ENCODE measurements at regions not wholly inside any gene's neighbourhood (a gene's known extent, or its start where the extent isn't known, plus 50 kb on each side); places are given as distances from the start of the nearest gene placed in this dataset.

DNA sequence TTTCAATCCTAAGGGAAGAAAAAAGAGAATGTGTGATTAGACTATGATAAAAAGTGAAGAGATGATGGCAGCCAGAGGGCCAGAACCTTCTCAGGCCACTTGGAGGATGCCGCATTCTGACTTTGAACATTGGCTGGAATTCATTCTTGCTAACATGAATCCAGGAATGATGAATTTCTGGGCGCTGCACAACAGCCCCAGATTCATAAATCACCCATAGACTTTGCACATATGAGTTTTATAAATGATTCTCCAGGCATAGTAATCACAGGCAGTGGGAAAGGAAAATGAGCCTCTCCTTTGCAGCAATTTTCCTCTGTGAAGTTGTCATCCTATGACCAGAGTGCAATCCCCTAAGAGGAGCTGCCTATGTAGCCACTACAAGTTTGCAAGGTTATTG lies 555.4 kb downstream of the KCTD12 start:
- Mint-ChIP-seq H3K4me1 (no peaks in the 10 kb centered on the region), H3K27ac (no peak overlapping the region), H3K27me3 (no peaks in the 10 kb centered on the region), H3K4me3 (no peak overlapping the region), H3K36me3 (no peaks in the 10 kb centered on the region), H3K9me3 (peaks cover 0 to 4% (median 0%) of the 10 kb centered on the region in 7 donors)
- H3K9me3 ChIP-seq (ENCODE audit: control insufficient read depth in 2 of 2, low read length in 2 of 2) = no peaks in the 10 kb centered on the region
- no peak overlapping the region for H3K4me3 ChIP-seq (ENCODE audit: low read depth, low read length)
- no peak for DNase-seq
- no peak overlapping the region for H3K27ac ChIP-seq (ENCODE audit: insufficient read depth, low read length, poor library complexity, severe bottlenecking)
- no peaks in the 10 kb centered on the region for H3K36me3 ChIP-seq (ENCODE audit: control insufficient read depth, insufficient read depth, low read length)
- no peaks in the 10 kb centered on the region for H3K27me3 ChIP-seq (ENCODE audit: control insufficient read depth, insufficient read depth, low read length)
- H3K4me1 ChIP-seq (ENCODE audit: control insufficient read depth, insufficient read depth, low read length, poor library complexity, severe bottlenecking) = no peaks in the 10 kb centered on the region
- ATAC-seq (ENCODE audit: low read depth in 2 of 2) = no peak

DNA sequence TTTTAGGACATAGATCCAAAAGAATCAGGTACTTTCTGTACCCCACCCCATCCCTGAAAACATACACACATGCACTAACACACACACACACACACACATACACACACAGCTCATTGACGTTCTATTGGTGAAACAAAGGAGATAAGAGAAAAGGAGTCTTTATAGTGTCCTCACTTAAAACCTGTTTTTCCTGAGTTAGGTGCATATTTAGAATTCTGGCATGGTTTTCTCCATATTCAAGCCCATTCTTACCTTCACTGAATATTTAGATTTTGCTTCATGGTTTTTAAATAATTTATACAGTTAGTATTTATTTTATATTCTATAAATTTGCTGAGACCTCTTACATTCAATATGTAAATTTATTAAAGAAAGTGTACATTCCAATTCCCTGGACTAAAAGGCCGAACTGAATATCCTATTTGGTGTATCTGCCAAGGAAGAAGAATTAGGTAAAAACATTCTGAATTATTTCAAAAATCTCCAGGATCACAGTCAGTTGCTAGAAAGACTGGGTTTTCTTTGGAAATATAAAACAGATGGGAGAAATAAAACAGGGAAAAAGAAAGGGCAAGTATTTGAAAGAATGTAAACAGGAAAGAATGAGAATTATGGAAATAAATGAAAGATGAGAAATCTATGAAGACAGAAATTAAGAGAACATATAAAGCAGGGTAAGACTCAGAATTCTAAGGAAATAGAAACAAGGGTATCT lies 556.2 kb downstream of the KCTD12 start:
- Histone ChIP-seq H3K9me3 (ENCODE audit: control insufficient read depth in 2 of 2, low read length in 2 of 2) (no peaks in the 10 kb centered on the region), H3K4me1 (ENCODE audit: control insufficient read depth, insufficient read depth, low read length, poor library complexity, severe bottlenecking) (no peaks in the 10 kb centered on the region), H3K27ac (ENCODE audit: insufficient read depth, low read length, poor library complexity, severe bottlenecking) (no peak overlapping the region), H3K4me3 (ENCODE audit: low read depth, low read length) (no peak overlapping the region), H3K36me3 (ENCODE audit: control insufficient read depth, insufficient read depth, low read length) (no peaks in the 10 kb centered on the region), H3K27me3 (ENCODE audit: control insufficient read depth, insufficient read depth, low read length) (no peaks in the 10 kb centered on the region)
- H3K27me3 Mint-ChIP-seq = no peaks in the 10 kb centered on the region
- no peaks in the 10 kb centered on the region for H3K4me1 Mint-ChIP-seq
- ATAC-seq (ENCODE audit: low read depth in 2 of 2) (no peak), DNase-seq (no peak)
- H3K36me3 Mint-ChIP-seq = no peaks in the 10 kb centered on the region
- no peak overlapping the region for H3K4me3 Mint-ChIP-seq
- no peak overlapping the region for H3K27ac Mint-ChIP-seq
- H3K9me3 Mint-ChIP-seq = peaks cover 0 to 5% (median 0%) of the 10 kb centered on the region in 7 donors

DNA sequence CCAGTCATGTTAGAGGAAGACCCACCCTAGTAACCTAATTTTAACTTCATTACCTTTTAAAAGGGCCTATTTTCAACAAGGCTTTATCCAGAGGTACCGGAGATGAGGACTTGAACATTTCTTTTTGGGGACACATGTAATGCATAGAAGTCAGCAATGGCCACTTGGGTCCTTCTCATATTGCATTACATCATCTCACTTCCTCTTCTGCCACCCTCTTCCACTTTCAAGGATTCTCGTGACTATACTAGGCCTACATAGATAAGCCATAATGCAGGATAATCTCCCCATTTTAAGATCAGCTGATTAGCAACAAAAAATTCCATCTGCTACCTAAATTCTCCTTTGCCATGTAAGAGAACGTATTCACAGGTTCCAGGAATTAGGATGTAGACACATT lies 557.2 kb downstream of the KCTD12 start:
- H3K36me3 ChIP-seq (ENCODE audit: control insufficient read depth, insufficient read depth, low read length) = no peaks in the 10 kb centered on the region
- no peak overlapping the region for H3K27ac ChIP-seq (ENCODE audit: insufficient read depth, low read length, poor library complexity, severe bottlenecking)
- peaks cover 0 to 6% (median 0%) of the 10 kb centered on the region in 7 donors for H3K9me3 Mint-ChIP-seq
- no peak overlapping the region for H3K27ac Mint-ChIP-seq
- no peaks in the 10 kb centered on the region for H3K36me3 Mint-ChIP-seq
- DNase-seq = no peak
- no peak overlapping the region for H3K4me3 ChIP-seq (ENCODE audit: low read depth, low read length)
- ATAC-seq (ENCODE audit: low read depth in 2 of 2) = no peak
- no peaks in the 10 kb centered on the region for H3K27me3 ChIP-seq (ENCODE audit: control insufficient read depth, insufficient read depth, low read length)
- H3K27me3 Mint-ChIP-seq = no peaks in the 10 kb centered on the region
- H3K4me3 Mint-ChIP-seq = no peak overlapping the region
- H3K4me1 ChIP-seq (ENCODE audit: control insufficient read depth, insufficient read depth, low read length, poor library complexity, severe bottlenecking) = no peaks in the 10 kb centered on the region
- no peaks in the 10 kb centered on the region for H3K9me3 ChIP-seq (ENCODE audit: control insufficient read depth in 2 of 2, low read length in 2 of 2)
- no peaks in the 10 kb centered on the region for H3K4me1 Mint-ChIP-seq

- no peak overlapping the region for H3K4me3 ChIP-seq (ENCODE audit: low read depth, low read length)
- H3K9me3 Mint-ChIP-seq = peaks cover 0 to 8% (median 0%) of the 10 kb centered on the region in 7 donors
- no peaks in the 10 kb centered on the region for H3K36me3 Mint-ChIP-seq
- no peaks in the 10 kb centered on the region for H3K9me3 ChIP-seq (ENCODE audit: control insufficient read depth in 2 of 2, low read length in 2 of 2)
- ATAC-seq (ENCODE audit: low read depth in 2 of 2) = no peak
- H3K4me1 ChIP-seq (ENCODE audit: control insufficient read depth, insufficient read depth, low read length, poor library complexity, severe bottlenecking) = no peaks in the 10 kb centered on the region
- H3K4me1 Mint-ChIP-seq = no peaks in the 10 kb centered on the region
- no peaks in the 10 kb centered on the region for H3K27me3 Mint-ChIP-seq
- DNase-seq = no peak
- no peaks in the 10 kb centered on the region for H3K27me3 ChIP-seq (ENCODE audit: control insufficient read depth, insufficient read depth, low read length)
- H3K4me3 Mint-ChIP-seq = no peak overlapping the region
- H3K27ac ChIP-seq (ENCODE audit: insufficient read depth, low read length, poor library complexity, severe bottlenecking) = no peak overlapping the region
- H3K36me3 ChIP-seq (ENCODE audit: control insufficient read depth, insufficient read depth, low read length) = no peaks in the 10 kb centered on the region
- H3K27ac Mint-ChIP-seq = no peak overlapping the region
Observed at GRCh38 chr13:76326343-76326742, 559.9 kb downstream of the KCTD12 start.

GRCh38 chr13:76319921-76320320 lies 566.3 kb downstream of the KCTD12 start:
- Histone ChIP-seq H3K27me3 (ENCODE audit: control insufficient read depth, insufficient read depth, low read length) (no peaks in the 10 kb centered on the region), H3K27ac (ENCODE audit: insufficient read depth, low read length, poor library complexity, severe bottlenecking) (no peak overlapping the region), H3K36me3 (ENCODE audit: control insufficient read depth, insufficient read depth, low read length) (no peaks in the 10 kb centered on the region), H3K4me1 (ENCODE audit: control insufficient read depth, insufficient read depth, low read length, poor library complexity, severe bottlenecking) (no peaks in the 10 kb centered on the region), H3K9me3 (ENCODE audit: control insufficient read depth in 2 of 2, low read length in 2 of 2) (no peaks in the 10 kb centered on the region), H3K4me3 (ENCODE audit: low read depth, low read length) (no peak overlapping the region)
- Mint-ChIP-seq H3K27ac (no peak overlapping the region), H3K4me1 (no peaks in the 10 kb centered on the region), H3K27me3 (no peaks in the 10 kb centered on the region), H3K9me3 (peaks cover 0 to 6% (median 0%) of the 10 kb centered on the region in 7 donors), H3K4me3 (no peak overlapping the region), H3K36me3 (no peaks in the 10 kb centered on the region)
- DNase-seq (no peak), ATAC-seq (ENCODE audit: low read depth in 2 of 2) (no peak)

- Histone ChIP-seq H3K36me3 (ENCODE audit: control insufficient read depth, insufficient read depth, low read length) (no peaks in the 10 kb centered on the region), H3K4me3 (ENCODE audit: low read depth, low read length) (no peak overlapping the region), H3K4me1 (ENCODE audit: control insufficient read depth, insufficient read depth, low read length, poor library complexity, severe bottlenecking) (no peaks in the 10 kb centered on the region), H3K27me3 (ENCODE audit: control insufficient read depth, insufficient read depth, low read length) (no peaks in the 10 kb centered on the region), H3K27ac (ENCODE audit: insufficient read depth, low read length, poor library complexity, severe bottlenecking) (no peak overlapping the region), H3K9me3 (ENCODE audit: control insufficient read depth in 2 of 2, low read length in 2 of 2) (no peaks in the 10 kb centered on the region)
- Mint-ChIP-seq H3K27me3 (no peaks in the 10 kb centered on the region), H3K4me3 (no peak overlapping the region), H3K4me1 (no peaks in the 10 kb centered on the region), H3K27ac (no peak overlapping the region), H3K9me3 (peaks cover 0 to 3% (median 0%) of the 10 kb centered on the region in 7 donors), H3K36me3 (no peaks in the 10 kb centered on the region)
- DNase-seq (no peak), ATAC-seq (ENCODE audit: low read depth in 2 of 2) (no peak)
Observed at GRCh38 chr13:76316998-76317527, 569.1 kb downstream of the KCTD12 start.

DNA sequence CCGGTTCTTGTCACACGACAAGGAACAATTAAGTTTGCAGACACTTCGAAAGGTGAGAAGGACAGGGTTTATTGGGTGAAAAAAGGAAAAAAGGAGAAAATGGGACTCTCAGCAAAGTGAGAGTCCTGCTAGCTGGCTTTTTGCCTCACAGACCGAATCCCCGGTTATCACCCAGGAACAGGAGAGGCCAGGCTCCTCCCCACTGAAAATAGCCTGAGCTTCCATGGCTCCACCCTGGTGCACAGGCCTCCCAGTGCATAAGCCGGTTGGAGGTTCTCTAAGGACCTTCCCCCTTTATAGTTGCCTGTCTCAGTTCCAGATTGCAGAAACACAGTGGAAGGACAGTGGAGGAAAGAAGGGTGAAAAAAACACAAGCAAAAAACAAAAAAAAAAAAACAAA lies 571.7 kb downstream of the KCTD12 start:
- no peak overlapping the region for H3K27ac Mint-ChIP-seq
- ATAC-seq (ENCODE audit: low read depth in 2 of 2) = no peak

GRCh38 chr13:76307142-76307541 lies 579.1 kb downstream of the KCTD12 start:
- H3K4me1 Mint-ChIP-seq = no peaks in the 10 kb centered on the region
- no peaks in the 10 kb centered on the region for H3K27me3 Mint-ChIP-seq
- no peak overlapping the region for H3K4me3 ChIP-seq (ENCODE audit: low read depth, low read length)

More for the DNA sequence above, 571.7 kb downstream of the KCTD12 start:
- no peak overlapping the region for H3K27ac ChIP-seq (ENCODE audit: insufficient read depth, low read length, poor library complexity, severe bottlenecking)
- no peaks in the 10 kb centered on the region for H3K36me3 ChIP-seq (ENCODE audit: control insufficient read depth, insufficient read depth, low read length)
- Mint-ChIP-seq H3K9me3 (peaks cover 0 to 1% (median 0%) of the 10 kb centered on the region in 7 donors), H3K27me3 (no peaks in the 10 kb centered on the region), H3K4me3 (no peak overlapping the region), H3K4me1 (no peaks in the 10 kb centered on the region), H3K36me3 (no peaks in the 10 kb centered on the region)
- DNase-seq = no peak
- no peaks in the 10 kb centered on the region for H3K27me3 ChIP-seq (ENCODE audit: control insufficient read depth, insufficient read depth, low read length)
- H3K4me1 ChIP-seq (ENCODE audit: control insufficient read depth, insufficient read depth, low read length, poor library complexity, severe bottlenecking) = no peaks in the 10 kb centered on the region
- H3K4me3 ChIP-seq (ENCODE audit: low read depth, low read length) = no peak overlapping the region
- H3K9me3 ChIP-seq (ENCODE audit: control insufficient read depth in 2 of 2, low read length in 2 of 2) = no peaks in the 10 kb centered on the region

More at GRCh38 chr13:76307142-76307541, 579.1 kb downstream of the KCTD12 start:
- DNase-seq (no peak), ATAC-seq (ENCODE audit: low read depth in 2 of 2) (no peak)
- Histone ChIP-seq H3K27me3 (ENCODE audit: control insufficient read depth, insufficient read depth, low read length) (no peaks in the 10 kb centered on the region), H3K4me1 (ENCODE audit: control insufficient read depth, insufficient read depth, low read length, poor library complexity, severe bottlenecking) (no peaks in the 10 kb centered on the region), H3K9me3 (ENCODE audit: control insufficient read depth in 2 of 2, low read length in 2 of 2) (no peaks in the 10 kb centered on the region), H3K36me3 (ENCODE audit: control insufficient read depth, insufficient read depth, low read length) (no peaks in the 10 kb centered on the region), H3K27ac (ENCODE audit: insufficient read depth, low read length, poor library complexity, severe bottlenecking) (no peak overlapping the region)
- H3K9me3 Mint-ChIP-seq = peaks cover 0 to 2% (median 0%) of the 10 kb centered on the region in 7 donors
- no peak overlapping the region for H3K27ac Mint-ChIP-seq
- H3K4me3 Mint-ChIP-seq = no peak overlapping the region
- H3K36me3 Mint-ChIP-seq = no peaks in the 10 kb centered on the region
